HG03565 (cell line): ENCODE measurements at regions not wholly inside any gene's neighbourhood (a gene's known extent, or its start where the extent isn't known, plus 50 kb on each side); places are given as distances from the start of the nearest gene placed in this dataset.
"Not testable (repeated sequence)": the region's sequence is repeated elsewhere in the genome, so short reads cannot be mapped to it uniquely, and the experiment has no call there.

Source experiments
- ATAC-seq: cut with Tn5 transposase; IDR thresholded peaks from one replicate; pipeline ENCODE4 v1.9.1; 2021; ENCODE audit warnings: mild to moderate bottlenecking, moderate library complexity; ENCODE audit not compliant: unreplicated experiment

- ATAC-seq: no peak
Observed at GRCh38 chr9:106479679-106480078, 383.3 kb upstream of the ZNF462 start.

- ATAC-seq: no peak
Observed at GRCh38 chr9:106481013-106481609, 381.9 kb upstream of the ZNF462 start.

GRCh38 chr9:106482733-106483132, 380.2 kb upstream of the ZNF462 start:
- no peak for ATAC-seq

GRCh38 chr9:106486685-106487084, 376.3 kb upstream of the ZNF462 start:
- no peak for ATAC-seq

DNA sequence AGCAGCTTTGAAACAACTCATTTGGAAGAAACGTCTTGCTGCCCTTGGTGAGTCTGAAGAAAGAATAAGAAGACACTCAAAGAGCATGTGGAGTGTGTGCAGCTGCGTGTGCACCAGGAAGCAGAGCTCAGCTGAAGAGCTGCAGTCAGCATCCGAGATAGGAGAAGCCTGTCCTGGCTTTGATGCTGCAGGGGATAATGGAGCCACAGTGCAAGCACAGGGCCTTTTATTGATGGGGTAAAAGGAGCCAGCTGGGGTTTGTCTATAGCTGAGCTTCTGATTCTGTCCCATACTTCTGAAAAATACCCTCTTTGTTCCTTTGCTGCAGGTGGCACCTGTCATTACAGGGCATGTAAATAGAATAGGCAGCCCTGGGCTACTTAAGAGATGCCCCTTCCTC, 375.7 kb upstream of the ZNF462 start:
- ATAC-seq: no peak

DNA sequence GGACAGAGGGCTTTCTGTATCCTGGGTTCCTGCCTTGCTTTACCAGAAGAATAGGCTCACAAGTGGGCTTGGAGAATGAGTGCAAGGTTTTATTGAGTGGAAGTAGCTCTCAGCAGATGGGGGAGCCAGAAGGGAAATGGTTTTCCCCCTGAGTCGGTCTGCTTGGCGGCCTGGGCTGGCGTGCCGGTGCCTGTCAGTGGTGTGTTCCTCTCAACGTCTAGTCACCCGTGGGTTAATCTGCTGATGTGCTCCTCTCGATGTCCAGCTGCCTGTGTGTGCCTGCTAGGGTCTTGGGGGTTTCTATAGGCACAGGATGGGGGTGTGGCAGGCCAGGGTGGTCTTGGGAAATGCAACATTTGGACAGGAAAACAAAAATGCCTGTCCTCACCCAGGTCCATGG, 370.8 kb upstream of the ZNF462 start:
- ATAC-seq: not testable (repeated sequence)

DNA sequence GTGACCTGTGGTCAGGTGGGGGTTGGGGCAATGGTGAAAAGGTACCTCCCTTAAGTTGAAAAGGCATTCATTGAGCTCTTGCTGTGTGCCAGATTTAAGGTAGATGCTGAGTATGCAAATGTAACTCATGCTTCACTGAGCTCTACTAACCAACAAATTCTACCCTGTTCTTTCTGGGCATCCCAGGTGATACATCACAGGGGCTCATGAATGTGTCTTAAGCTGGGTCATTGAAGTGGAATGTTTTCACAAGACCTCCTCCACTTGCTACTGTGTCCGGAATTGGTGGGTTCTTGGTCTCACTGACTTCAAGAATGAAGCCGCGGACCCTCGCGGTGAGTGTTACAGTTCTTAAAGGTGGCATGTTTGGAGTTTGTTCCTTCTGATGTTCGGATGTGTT, 362.8 kb upstream of the ZNF462 start:
- no peak for ATAC-seq

DNA sequence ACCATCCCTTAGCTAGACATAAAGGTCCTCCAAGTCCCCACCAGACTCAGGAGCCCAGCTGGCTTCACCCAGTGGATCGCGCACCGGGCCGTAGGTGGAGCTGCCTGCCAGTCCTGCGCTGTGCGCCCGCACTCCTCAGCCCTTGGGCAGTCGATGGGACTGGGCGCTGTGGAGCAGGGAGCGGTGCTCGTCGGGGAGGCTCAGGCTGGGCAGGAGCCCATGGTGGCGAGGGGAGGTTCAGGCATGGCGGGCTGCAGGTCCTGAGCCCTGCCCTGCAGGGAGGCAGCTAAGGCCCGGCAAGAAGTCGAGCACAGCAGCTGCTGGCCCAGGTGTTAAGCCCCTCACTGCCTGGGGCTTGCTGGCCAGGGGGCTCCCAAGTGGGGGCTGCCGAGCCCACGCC, 361.8 kb upstream of the ZNF462 start:
- ATAC-seq: not testable (repeated sequence)

GRCh38 chr9:106502930-106503329, 360.0 kb upstream of the ZNF462 start:
- ATAC-seq: no peak

DNA sequence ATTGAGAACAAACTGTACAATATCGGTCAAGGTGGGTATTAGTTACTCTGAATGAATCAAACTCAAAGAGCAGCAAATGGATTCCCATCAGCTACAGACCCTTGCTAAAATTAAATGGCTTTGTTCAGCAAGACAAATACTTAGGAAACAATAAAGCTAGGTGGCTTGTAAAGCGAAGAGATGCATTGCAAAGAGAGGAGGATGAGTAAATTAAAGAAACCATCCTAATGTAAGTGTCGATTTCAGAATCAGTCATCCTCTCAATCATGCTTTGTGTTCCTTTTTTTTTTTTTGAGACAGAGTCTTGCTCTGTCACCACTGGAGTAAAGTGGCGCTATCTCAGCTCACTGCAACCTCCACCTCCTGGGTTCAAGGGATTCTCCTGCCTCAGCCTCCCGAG, 359.2 kb upstream of the ZNF462 start:
- peak; percentile 73 for ATAC-seq

- ATAC-seq: no peak
Observed at GRCh38 chr9:106526716-106527204, 336.2 kb upstream of the ZNF462 start.

DNA sequence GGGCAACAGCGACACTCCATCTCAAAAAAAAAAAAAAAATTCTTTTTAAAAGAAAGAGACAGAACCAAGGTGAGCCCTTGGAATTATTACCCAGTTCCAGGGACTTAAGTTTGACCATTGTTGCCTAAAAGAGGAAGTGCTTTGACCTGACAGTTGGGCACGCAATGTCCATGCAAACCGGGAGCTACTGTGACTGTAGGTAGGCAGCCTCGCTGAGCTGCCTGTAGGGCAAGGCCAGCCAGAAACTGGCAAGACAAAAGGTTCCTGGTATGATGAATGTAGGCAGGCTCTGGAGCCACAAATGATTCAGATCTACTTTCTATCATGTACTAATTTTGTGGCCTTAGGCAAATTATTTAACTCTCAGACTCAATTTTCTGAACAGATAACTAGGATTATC, 334.8 kb upstream of the ZNF462 start:
- ATAC-seq: no peak

DNA sequence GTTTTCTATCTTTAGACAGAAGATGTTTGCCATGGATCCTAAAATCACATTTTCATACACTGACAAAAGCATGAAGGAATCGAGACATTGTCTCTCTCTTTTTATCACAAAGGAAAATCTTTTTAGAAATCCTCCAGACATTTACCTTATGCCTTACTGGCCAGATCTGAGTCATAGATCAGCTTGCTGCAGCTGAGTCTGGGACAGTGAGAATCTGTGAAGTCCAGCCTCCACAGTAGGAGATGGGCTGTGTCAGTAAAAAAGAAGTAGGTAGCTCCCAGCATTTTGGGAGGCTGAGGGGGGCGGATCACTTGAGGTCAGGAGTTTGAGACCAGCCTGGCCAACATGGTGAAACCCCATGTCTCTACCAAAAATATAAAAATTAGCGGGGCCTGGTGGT, 333.4 kb upstream of the ZNF462 start:
- no peak for ATAC-seq

- ATAC-seq: no peak
Observed at GRCh38 chr9:106531491-106531890, 331.5 kb upstream of the ZNF462 start.

GRCh38 chr9:106532306-106533015, 330.5 kb upstream of the ZNF462 start:
- no peak for ATAC-seq

DNA sequence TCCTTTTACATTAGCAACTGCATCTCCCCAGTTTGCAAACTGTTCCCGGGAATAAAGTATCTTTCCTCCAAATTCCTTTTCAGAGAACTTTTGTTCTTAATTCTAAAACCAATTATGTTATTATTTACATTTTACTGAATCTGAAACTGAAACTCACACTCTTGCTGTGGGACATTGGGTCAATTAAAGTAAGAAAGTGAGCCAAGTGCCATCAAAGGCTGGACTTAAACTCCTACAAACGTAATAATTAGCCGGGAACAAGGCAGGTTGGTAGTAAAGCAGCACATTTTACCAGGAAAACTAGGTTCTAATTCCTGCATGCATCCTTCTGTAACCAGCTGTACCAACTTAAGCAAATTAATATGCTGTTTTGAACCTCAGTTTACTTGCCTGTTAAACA, 328.2 kb upstream of the ZNF462 start:
- ATAC-seq: no peak

- ATAC-seq: no peak
Observed at GRCh38 chr9:106535439-106535838, 327.5 kb upstream of the ZNF462 start.

GRCh38 chr9:106557996-106558667, 304.8 kb upstream of the ZNF462 start:
- ATAC-seq: no peak

DNA sequence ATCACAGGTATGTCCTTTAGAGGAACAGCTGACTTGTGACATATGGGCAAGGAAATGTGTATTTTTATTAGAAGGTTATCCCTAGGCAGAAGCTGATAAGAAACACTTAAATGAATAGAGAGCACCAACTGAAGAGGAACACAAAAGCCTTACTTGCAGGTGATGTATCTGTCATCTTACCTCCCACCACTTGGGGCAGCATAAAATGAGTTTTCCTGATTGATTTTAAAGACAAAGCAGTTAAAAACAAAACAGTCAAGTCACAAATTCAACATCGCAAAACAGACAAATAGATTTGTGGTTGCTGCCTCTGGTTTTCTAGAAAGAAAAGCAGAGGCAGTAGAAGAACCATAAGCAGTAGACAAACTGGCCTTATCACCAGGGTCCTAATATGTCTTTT, 302.4 kb upstream of the ZNF462 start:
- ATAC-seq: no peak

DNA sequence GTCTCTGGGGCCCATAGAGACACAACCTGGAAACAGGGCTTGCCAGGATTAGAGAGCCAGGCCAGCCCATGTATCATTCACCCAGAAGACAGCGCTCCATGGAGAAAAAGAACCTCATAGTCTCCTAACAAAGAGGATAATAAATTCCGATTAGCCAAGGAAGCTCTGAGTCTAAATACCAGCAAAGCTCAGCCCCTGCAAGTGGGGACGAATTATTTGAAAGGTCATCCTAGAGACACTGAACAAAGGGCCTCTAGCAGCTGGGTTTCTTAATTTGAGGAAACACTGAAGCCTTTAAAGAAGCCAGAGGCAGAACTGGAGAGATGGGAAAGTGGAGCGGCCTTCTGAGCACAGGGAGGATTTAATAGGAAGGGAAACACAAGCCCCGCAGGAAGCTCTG, 287.1 kb upstream of the ZNF462 start:
- ATAC-seq: no peak

DNA sequence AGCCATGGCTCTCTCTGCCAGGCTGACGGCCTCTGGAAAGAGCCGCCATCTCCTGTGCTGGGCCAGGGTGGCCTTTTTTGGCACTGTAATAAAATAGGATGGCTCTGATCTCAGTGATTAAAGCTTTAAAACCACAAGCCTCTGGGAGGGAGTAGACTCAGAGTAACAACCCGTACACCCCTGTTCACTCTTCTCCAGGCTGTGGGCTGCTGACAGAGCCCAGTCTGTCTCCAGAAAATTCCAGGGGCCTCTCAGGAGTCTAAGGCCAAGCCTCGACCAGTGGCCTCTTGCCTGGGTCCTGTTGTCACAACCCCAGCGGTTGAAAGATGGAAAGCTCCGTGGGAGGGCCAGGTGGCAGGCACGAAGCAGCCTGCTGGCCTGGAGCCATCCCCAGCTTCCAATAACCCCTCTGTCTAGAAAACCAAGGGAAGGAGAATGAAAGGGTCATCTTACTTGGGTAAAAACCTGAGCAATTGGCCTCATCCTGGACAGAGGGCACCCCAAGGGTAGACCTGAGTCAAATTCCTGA, 286.7 kb upstream of the ZNF462 start:
- ATAC-seq: no peak

DNA sequence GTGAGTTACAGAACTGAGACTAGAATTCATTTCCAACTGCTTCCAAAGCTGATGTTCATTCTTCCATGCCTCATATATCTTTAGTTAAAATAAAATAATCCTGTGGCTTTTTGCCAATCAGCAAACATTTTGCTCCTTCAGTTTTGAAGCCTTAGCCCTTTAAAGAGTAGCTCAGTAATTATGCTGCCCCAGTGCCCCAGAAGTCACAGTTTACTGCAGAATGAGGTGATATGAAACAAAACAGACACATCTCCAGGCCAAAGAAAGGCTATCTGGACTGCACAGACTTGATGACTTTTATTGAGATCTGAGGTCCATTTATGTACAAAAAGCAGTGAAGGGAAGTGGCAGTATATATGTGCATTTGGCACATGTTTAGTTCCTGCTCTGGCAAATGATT, 285.8 kb upstream of the ZNF462 start:
- no peak for ATAC-seq
